OCI-LY3 (cell line): ENCODE measurements at regions not wholly inside any gene's neighbourhood (a gene's known extent, or its start where the extent isn't known, plus 50 kb on each side); places are given as distances from the start of the nearest gene placed in this dataset.
"Not testable (repeated sequence)": the region's sequence is repeated elsewhere in the genome, so short reads cannot be mapped to it uniquely, and the experiment has no call there.

Experiments used
- H2AFZ ChIP-seq: fragments of 200-600, 300-600 bp; shearing (Covaris generic); 2 replicates; pipeline ENCODE4 v1.6.0; 2014; ENCODE audit warnings: antibody characterized with exemption, low read depth, low read length
- H3K27ac ChIP-seq: fragments of 200-600, 300-600 bp; sonication (generic); 2 replicates; pipeline ENCODE4 v1.5.1; 2014; ENCODE audit warnings: mild to moderate bottlenecking, low read length, moderate library complexity, mixed read lengths
- H3K27me3 ChIP-seq: fragments of 200-600, 300-600 bp; sonication (generic); 2 replicates; pipeline ENCODE4 v1.6.1; 2014; ENCODE audit warnings: low read depth, low read length, mixed read lengths
- H3K36me3 ChIP-seq: fragments of 200-600, 300-600 bp; sonication (generic); replicated peaks from 2 replicates; pipeline ENCODE3; 2014; ENCODE audit warnings: low read depth, low read length, mixed read lengths
- H3K4me1 ChIP-seq: fragments of 300-600, 200-600 bp; sonication (generic); 2 replicates; pipeline ENCODE4 v1.6.1; 2014; ENCODE audit warnings: low read length, mixed read lengths
- H3K4me2 ChIP-seq: fragments of 200-600, 300-600 bp; sonication (generic); 2 replicates; pipeline ENCODE4 v1.6.1; 2014; ENCODE audit warnings: low read length, mixed read lengths
- H3K4me3 ChIP-seq: fragments of 300-600, 200-600 bp; sonication (generic); 2 replicates; pipeline ENCODE4 v1.5.1; 2014; ENCODE audit warnings: antibody characterized with exemption, mild to moderate bottlenecking, low read length, moderate library complexity
- H3K79me2 ChIP-seq: fragments of 300-600, 200-600 bp; shearing (Covaris generic); 2 replicates; pipeline ENCODE4 v1.6.1; 2014; ENCODE audit warnings: mild to moderate bottlenecking, low read length, mixed read lengths
- H3K9ac ChIP-seq: fragments of 300-600, 200-600 bp; shearing (Covaris generic); 2 replicates; pipeline ENCODE4 v1.6.0; 2014; ENCODE audit warnings: mild to moderate bottlenecking, low read length, moderate library complexity
- H3K9me3 ChIP-seq: fragments of 200-600, 300-600 bp; shearing (Covaris generic); 2 replicates; pipeline ENCODE4 v1.6.1; 2014; ENCODE audit warnings: low read length, mixed read lengths; ENCODE audit not compliant: insufficient read depth
- H4K20me1 ChIP-seq: fragments of 200-600, 300-600 bp; sonication (generic); 2 replicates; pipeline ENCODE4 v1.6.1; 2016; ENCODE audit warnings: low read length, mixed read lengths; ENCODE audit not compliant: insufficient read depth
- CTCF ChIP-seq: fragments of 200-600, 300-600 bp; sonication (generic); IDR thresholded peaks from 2 replicates; pipeline ENCODE4 v1.5.1; 2014; ENCODE audit warnings: antibody characterized with exemption, low read length, low read depth
- EZH2phosphoT487 ChIP-seq: fragments of 200-600 bp; shearing (Covaris generic); IDR thresholded peaks from 2 replicates; pipeline ENCODE4 v1.6.1; 2018; ENCODE audit warnings: antibody characterized with exemption, mixed run types, low read depth

GRCh38 chr7:79980376-79980775 is 154.3 kb upstream of the GNAI1 start:
- Histone ChIP-seq H3K9me3 (no peaks in the 10 kb centered on the region), H3K79me2 (no peaks in the 10 kb centered on the region), H4K20me1 (no peaks in the 10 kb centered on the region), H3K4me3 (no peak overlapping the region), H3K4me1 (no peaks in the 10 kb centered on the region), H2AFZ (no peak overlapping the region), H3K36me3 (no peaks in the 10 kb centered on the region), H3K27me3 (no peaks in the 10 kb centered on the region), H3K27ac (no peak overlapping the region), H3K9ac (no peak overlapping the region), H3K4me2 (no peak overlapping the region)
- TF ChIP-seq EZH2phosphoT487 (no peak), CTCF (no peak)

- no peak overlapping the region for H3K9ac ChIP-seq
- H3K4me1 ChIP-seq: no peaks in the 10 kb centered on the region
- no peak overlapping the region for H3K4me3 ChIP-seq
- TF ChIP-seq CTCF: no peak
- TF ChIP-seq EZH2phosphoT487: no peak
- H4K20me1 ChIP-seq: no peaks in the 10 kb centered on the region
- no peak overlapping the region for H3K27ac ChIP-seq
- no peaks in the 10 kb centered on the region for H3K36me3 ChIP-seq
- no peak overlapping the region for H2AFZ ChIP-seq
- H3K4me2 ChIP-seq: no peak overlapping the region
- H3K9me3 ChIP-seq: no peaks in the 10 kb centered on the region
- H3K27me3 ChIP-seq: no peaks in the 10 kb centered on the region
- no peaks in the 10 kb centered on the region for H3K79me2 ChIP-seq
These were observed 155.2 kb upstream of the GNAI1 start for GRCh38 chr7:79979437-79979836.

- Histone ChIP-seq H3K27ac (no peak overlapping the region), H3K4me3 (no peak overlapping the region), H4K20me1 (no peaks in the 10 kb centered on the region), H3K4me2 (no peak overlapping the region), H3K9ac (no peak overlapping the region), H3K79me2 (no peaks in the 10 kb centered on the region), H3K36me3 (no peaks in the 10 kb centered on the region), H2AFZ (no peak overlapping the region), H3K9me3 (no peaks in the 10 kb centered on the region), H3K27me3 (no peaks in the 10 kb centered on the region), H3K4me1 (no peaks in the 10 kb centered on the region)
- TF ChIP-seq CTCF (no peak), EZH2phosphoT487 (no peak)
These were observed 157.2 kb upstream of the GNAI1 start for GRCh38 chr7:79977481-79977880.

GRCh38 chr7:79976711-79977020 is 158.0 kb upstream of the GNAI1 start:
- H3K9ac ChIP-seq, H3K4me1 ChIP-seq, H3K9me3 ChIP-seq, H2AFZ ChIP-seq, H4K20me1 ChIP-seq, H3K4me3 ChIP-seq, H3K79me2 ChIP-seq, H3K27ac ChIP-seq, H3K27me3 ChIP-seq, H3K36me3 ChIP-seq, H3K4me2 ChIP-seq: not testable (repeated sequence)

GRCh38 chr7:79975986-79976710 is 158.5 kb upstream of the GNAI1 start:
- H2AFZ ChIP-seq, H3K27ac ChIP-seq, H3K36me3 ChIP-seq, H3K27me3 ChIP-seq, H4K20me1 ChIP-seq, H3K79me2 ChIP-seq, H3K4me2 ChIP-seq, H3K9me3 ChIP-seq, H3K4me1 ChIP-seq, H3K4me3 ChIP-seq, H3K9ac ChIP-seq: not testable (repeated sequence)
